OCI-LY3 (cell line): ENCODE measurements at regions not wholly inside any gene's neighbourhood (a gene's known extent, or its start where the extent isn't known, plus 50 kb on each side); places are given as distances from the start of the nearest gene placed in this dataset.

Experiments used
- H2AFZ ChIP-seq: fragments of 200-600, 300-600 bp; shearing (Covaris generic); 2 replicates; pipeline ENCODE4 v1.6.0; 2014; ENCODE audit warnings: antibody characterized with exemption, low read depth, low read length
- H3K27ac ChIP-seq: fragments of 200-600, 300-600 bp; sonication (generic); 2 replicates; pipeline ENCODE4 v1.5.1; 2014; ENCODE audit warnings: mild to moderate bottlenecking, low read length, moderate library complexity, mixed read lengths
- H3K27me3 ChIP-seq: fragments of 200-600, 300-600 bp; sonication (generic); 2 replicates; pipeline ENCODE4 v1.6.1; 2014; ENCODE audit warnings: low read depth, low read length, mixed read lengths
- H3K36me3 ChIP-seq: fragments of 200-600, 300-600 bp; sonication (generic); replicated peaks from 2 replicates; pipeline ENCODE3; 2014; ENCODE audit warnings: low read depth, low read length, mixed read lengths
- H3K4me1 ChIP-seq: fragments of 300-600, 200-600 bp; sonication (generic); 2 replicates; pipeline ENCODE4 v1.6.1; 2014; ENCODE audit warnings: low read length, mixed read lengths
- H3K4me2 ChIP-seq: fragments of 200-600, 300-600 bp; sonication (generic); 2 replicates; pipeline ENCODE4 v1.6.1; 2014; ENCODE audit warnings: low read length, mixed read lengths
- H3K4me3 ChIP-seq: fragments of 300-600, 200-600 bp; sonication (generic); 2 replicates; pipeline ENCODE4 v1.5.1; 2014; ENCODE audit warnings: antibody characterized with exemption, mild to moderate bottlenecking, low read length, moderate library complexity
- H3K79me2 ChIP-seq: fragments of 300-600, 200-600 bp; shearing (Covaris generic); 2 replicates; pipeline ENCODE4 v1.6.1; 2014; ENCODE audit warnings: mild to moderate bottlenecking, low read length, mixed read lengths
- H3K9ac ChIP-seq: fragments of 300-600, 200-600 bp; shearing (Covaris generic); 2 replicates; pipeline ENCODE4 v1.6.0; 2014; ENCODE audit warnings: mild to moderate bottlenecking, low read length, moderate library complexity
- H3K9me3 ChIP-seq: fragments of 200-600, 300-600 bp; shearing (Covaris generic); 2 replicates; pipeline ENCODE4 v1.6.1; 2014; ENCODE audit warnings: low read length, mixed read lengths; ENCODE audit not compliant: insufficient read depth
- H4K20me1 ChIP-seq: fragments of 200-600, 300-600 bp; sonication (generic); 2 replicates; pipeline ENCODE4 v1.6.1; 2016; ENCODE audit warnings: low read length, mixed read lengths; ENCODE audit not compliant: insufficient read depth
- CTCF ChIP-seq: fragments of 200-600, 300-600 bp; sonication (generic); IDR thresholded peaks from 2 replicates; pipeline ENCODE4 v1.5.1; 2014; ENCODE audit warnings: antibody characterized with exemption, low read length, low read depth
- EZH2phosphoT487 ChIP-seq: fragments of 200-600 bp; shearing (Covaris generic); IDR thresholded peaks from 2 replicates; pipeline ENCODE4 v1.6.1; 2018; ENCODE audit warnings: antibody characterized with exemption, mixed run types, low read depth

- Histone ChIP-seq H3K4me3 (no peak overlapping the region), H3K4me1 (no peaks in the 10 kb centered on the region), H3K27ac (no peak overlapping the region), H2AFZ (no peak overlapping the region), H3K27me3 (peaks cover 7% of the 10 kb centered on the region; the same call in 1 of the 2 replicates), H3K9me3 (no peaks in the 10 kb centered on the region), H3K4me2 (no peak overlapping the region), H3K36me3 (no peaks in the 10 kb centered on the region), H3K9ac (no peak overlapping the region), H4K20me1 (no peaks in the 10 kb centered on the region), H3K79me2 (no peaks in the 10 kb centered on the region)
- TF ChIP-seq CTCF (no peak), EZH2phosphoT487 (no peak)
Measured at GRCh38 chr4:3713817-3714641, 52.2 kb upstream of the ADRA2C start.

GRCh38 chr4:3713346-3713745, 52.8 kb upstream of the ADRA2C start:
- Histone ChIP-seq H3K4me3 (no peak overlapping the region), H3K27me3 (peaks cover 4% of the 10 kb centered on the region; the same call in 1 of the 2 replicates), H2AFZ (no peak overlapping the region), H3K9ac (no peak overlapping the region), H3K4me1 (no peaks in the 10 kb centered on the region), H3K79me2 (no peaks in the 10 kb centered on the region), H3K4me2 (no peak overlapping the region), H3K27ac (no peak overlapping the region), H3K9me3 (no peaks in the 10 kb centered on the region), H4K20me1 (no peaks in the 10 kb centered on the region), H3K36me3 (no peaks in the 10 kb centered on the region)
- TF ChIP-seq CTCF = no peak
- TF ChIP-seq EZH2phosphoT487 = no peak

GRCh38 chr4:3712936-3713335, 53.2 kb upstream of the ADRA2C start:
- Histone ChIP-seq H4K20me1 (no peaks in the 10 kb centered on the region), H3K4me1 (no peaks in the 10 kb centered on the region), H3K27me3 (no peaks in the 10 kb centered on the region), H3K36me3 (no peaks in the 10 kb centered on the region), H3K27ac (no peak overlapping the region), H3K4me3 (no peak overlapping the region), H3K79me2 (no peaks in the 10 kb centered on the region), H3K9ac (no peak overlapping the region), H3K4me2 (no peak overlapping the region), H3K9me3 (no peaks in the 10 kb centered on the region), H2AFZ (no peak overlapping the region)
- no peak for TF ChIP-seq CTCF
- TF ChIP-seq EZH2phosphoT487 = no peak

GRCh38 chr4:3712112-3712805, 53.9 kb upstream of the ADRA2C start:
- H3K36me3 ChIP-seq = no peaks in the 10 kb centered on the region
- TF ChIP-seq EZH2phosphoT487 (no peak), CTCF (no peak)
- H3K9ac ChIP-seq = no peak overlapping the region
- no peak overlapping the region for H3K4me2 ChIP-seq
- H3K4me3 ChIP-seq = no peak overlapping the region
- H4K20me1 ChIP-seq = no peaks in the 10 kb centered on the region
- no peaks in the 10 kb centered on the region for H3K9me3 ChIP-seq
- no peak overlapping the region for H3K27ac ChIP-seq
- no peaks in the 10 kb centered on the region for H3K79me2 ChIP-seq
- H3K27me3 ChIP-seq = no peaks in the 10 kb centered on the region
- no peak overlapping the region for H2AFZ ChIP-seq
- no peaks in the 10 kb centered on the region for H3K4me1 ChIP-seq
